GM12865 (cell line): ENCODE measurements at regions not wholly inside any gene's neighbourhood (a gene's known extent, or its start where the extent isn't known, plus 50 kb on each side); places are given as distances from the start of the nearest gene placed in this dataset.

ENCODE experiments used
- DNase-seq: peaks from one replicate; pipeline ENCODE4 v3.0.0; 2010; ENCODE audit warnings: low read depth
- H3K4me3 ChIP-seq: 2 replicates; pipeline ENCODE4 v1.5.1; 2011; ENCODE audit warnings: mild to moderate bottlenecking, low read depth, low read length, control low read depth
- TF ChIP-seq, protein P1 (sequence below): IDR thresholded peaks from 2 replicates; pipeline ENCODE4 v1.5.1; 2011; ENCODE audit warnings: low read length, control low read depth, low read depth, inconsistent platforms; ENCODE audit not compliant: insufficient read depth; ENCODE audit errors: missing control alignments

DNA sequence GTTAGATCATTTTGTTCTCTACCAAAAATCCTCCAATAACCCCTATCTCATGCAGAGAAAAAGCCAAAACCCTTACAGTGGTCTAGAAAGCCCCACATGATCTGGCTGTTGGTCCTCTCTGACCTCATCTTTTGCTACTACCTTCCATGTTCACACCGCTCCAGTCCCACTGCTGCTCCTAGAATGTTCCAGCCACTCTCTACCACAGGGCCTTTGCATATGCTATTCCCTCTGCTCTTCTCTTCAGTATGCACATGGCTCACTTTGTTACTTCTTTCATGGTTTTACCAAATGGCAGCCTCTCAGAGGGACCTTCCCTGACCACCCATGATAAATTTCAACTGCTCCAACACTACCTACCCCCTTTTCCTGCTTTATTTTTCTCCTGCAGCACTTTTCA lies 193.5 kb upstream of the CCDC150 start:
- TF ChIP-seq, protein P1, sequence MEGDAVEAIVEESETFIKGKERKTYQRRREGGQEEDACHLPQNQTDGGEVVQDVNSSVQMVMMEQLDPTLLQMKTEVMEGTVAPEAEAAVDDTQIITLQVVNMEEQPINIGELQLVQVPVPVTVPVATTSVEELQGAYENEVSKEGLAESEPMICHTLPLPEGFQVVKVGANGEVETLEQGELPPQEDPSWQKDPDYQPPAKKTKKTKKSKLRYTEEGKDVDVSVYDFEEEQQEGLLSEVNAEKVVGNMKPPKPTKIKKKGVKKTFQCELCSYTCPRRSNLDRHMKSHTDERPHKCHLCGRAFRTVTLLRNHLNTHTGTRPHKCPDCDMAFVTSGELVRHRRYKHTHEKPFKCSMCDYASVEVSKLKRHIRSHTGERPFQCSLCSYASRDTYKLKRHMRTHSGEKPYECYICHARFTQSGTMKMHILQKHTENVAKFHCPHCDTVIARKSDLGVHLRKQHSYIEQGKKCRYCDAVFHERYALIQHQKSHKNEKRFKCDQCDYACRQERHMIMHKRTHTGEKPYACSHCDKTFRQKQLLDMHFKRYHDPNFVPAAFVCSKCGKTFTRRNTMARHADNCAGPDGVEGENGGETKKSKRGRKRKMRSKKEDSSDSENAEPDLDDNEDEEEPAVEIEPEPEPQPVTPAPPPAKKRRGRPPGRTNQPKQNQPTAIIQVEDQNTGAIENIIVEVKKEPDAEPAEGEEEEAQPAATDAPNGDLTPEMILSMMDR, result no peak
- no peak overlapping the region for H3K4me3 ChIP-seq
- DNase-seq, result no peak

DNA sequence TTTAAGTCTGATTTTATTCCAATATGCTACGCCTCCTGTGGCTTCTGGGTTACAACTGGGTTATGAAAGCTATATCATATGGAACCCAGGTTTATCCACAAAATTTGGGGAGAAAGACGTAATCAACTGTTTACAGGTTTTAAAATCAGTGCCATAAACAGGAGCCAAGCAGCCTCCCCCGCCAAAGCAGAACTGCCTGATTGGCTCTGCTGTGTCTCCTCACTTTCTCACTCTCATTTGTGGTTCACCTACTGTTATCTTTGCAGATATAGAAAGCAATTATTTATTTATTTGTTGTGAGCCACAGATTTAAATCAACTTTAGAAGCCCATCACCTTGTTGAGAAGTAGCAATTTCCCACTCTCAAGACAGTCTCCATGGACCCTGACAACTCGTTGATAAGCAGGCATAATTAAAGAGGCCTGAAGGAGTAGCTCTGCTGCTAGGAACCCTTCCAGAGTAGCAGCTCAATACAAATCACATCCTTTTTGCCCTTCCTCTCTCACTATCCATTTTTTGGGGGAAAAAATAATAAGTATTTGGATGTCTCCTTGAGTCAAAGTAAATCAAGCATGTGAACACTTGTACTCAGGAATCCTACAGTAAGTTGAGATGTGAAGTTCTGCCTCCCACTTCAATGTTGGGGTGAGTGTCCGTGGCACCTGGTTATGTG lies 191.0 kb upstream of the CCDC150 start:
- TF ChIP-seq, protein P1, result no peak
- H3K4me3 ChIP-seq, result no peak overlapping the region
- DNase-seq, result no peak

DNA sequence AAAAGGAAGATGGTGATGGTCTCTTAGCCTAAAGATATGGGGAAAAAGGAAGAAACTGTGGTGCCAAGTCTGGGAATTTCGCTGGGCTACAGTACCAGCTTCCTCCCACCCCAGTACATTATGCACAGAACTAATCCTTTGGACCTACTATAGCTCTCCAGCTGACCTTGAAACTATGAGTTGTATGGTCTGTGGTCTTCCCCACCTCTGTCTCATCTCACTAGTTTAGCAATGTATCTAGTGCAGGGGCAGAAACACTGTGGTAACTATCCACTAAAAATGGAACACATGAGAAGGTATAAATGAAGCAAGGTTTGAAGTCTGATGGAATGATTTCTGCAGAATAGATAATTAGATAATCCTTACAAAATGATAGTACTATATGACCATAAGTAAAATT lies 190.4 kb upstream of the CCDC150 start:
- DNase-seq, result peak; percentile 44
- no peak overlapping the region for H3K4me3 ChIP-seq
- TF ChIP-seq, protein P1, result no peak

DNA sequence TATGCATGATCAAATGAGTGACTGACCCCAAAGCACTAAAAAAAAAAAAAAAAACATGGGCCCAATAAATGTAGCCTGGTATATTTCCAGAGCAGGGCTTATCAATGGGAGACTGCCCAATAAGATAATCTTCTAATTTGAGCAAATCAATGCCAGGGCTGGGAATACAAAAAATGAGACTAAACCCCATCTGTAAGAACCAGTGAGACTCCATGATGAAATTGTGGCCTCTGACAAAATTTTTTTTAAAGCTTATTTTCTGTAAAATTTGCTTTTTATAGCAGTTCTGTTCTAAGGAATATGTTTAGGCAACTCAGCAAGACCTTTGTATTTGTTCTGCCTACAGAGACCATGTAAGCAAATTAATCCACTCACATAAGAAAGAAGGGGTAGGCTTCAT lies 186.8 kb upstream of the CCDC150 start:
- TF ChIP-seq, protein P1, result no peak

DNA sequence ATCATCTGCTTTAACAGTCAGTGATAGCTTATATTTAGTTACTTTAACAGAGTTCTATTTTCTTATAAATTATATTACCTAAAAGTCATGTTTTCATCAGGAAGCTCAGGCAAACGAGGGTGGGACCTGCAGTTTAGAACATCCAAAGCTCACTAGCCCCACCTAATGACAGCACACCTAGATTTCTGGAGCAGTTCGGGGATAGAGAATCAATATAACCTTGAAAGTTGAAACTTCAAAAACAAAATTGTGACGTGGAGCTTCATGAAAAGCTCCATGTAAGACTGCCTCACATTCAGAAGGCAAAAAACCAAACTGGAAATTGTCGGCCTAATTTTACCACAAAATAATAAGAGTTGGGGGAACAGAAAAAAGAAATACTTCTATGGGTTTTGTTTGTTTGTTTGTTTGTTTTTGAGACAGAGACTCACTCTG lies 185.9 kb upstream of the CCDC150 start:
- TF ChIP-seq, protein P1, result peak; percentile 66
- peak; percentile 84 for DNase-seq
- H3K4me3 ChIP-seq, result no peak overlapping the region

More for the DNA sequence above, 186.8 kb upstream of the CCDC150 start:
- no peak overlapping the region for H3K4me3 ChIP-seq
- DNase-seq, result no peak

DNA sequence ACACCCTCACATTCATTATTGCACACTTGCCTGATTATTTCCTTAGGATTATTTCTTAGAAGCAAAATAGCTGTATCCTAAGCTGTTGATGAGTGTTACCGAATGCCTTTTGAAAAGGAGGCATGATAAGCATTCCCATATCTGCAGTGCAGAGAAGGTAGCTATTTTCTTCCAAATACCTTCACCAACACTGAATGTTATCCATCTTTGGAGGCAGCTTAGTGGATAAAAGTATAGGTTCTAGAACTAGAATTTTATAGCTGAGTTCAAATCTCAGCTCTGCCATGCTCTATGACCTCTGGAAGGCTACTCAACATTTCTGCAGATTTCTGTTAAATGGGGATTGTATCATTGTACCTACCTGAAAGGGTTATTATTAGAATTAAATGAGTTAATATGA lies 185.0 kb upstream of the CCDC150 start:
- DNase-seq, result no peak
- no peak overlapping the region for H3K4me3 ChIP-seq
- TF ChIP-seq, protein P1, result no peak

DNA sequence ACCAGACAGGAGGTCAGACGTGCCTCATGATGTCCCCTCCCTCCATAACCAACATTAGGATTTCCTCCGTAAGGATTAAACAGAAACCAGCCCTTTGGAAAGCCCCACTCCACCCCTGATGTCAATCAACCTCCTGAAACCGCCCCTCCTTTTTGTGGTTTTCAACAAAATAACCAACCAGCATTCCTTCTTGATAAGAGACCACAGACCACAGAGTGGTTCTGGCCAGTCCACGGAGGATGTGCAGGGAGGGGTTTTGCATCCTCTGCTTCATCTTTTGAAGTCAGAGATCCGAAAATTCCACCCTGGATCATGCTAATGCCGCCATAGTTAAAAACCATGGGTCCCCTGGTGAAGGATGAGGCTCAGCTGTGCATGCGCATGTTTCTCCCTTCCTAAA lies 180.0 kb upstream of the CCDC150 start:
- DNase-seq, result peak; percentile 56
- no peak overlapping the region for H3K4me3 ChIP-seq
- TF ChIP-seq, protein P1, result no peak
